Panc1 (cell line): ENCODE measurements at regions not wholly inside any gene's neighbourhood (a gene's known extent, or its start where the extent isn't known, plus 50 kb on each side); places are given as distances from the start of the nearest gene placed in this dataset.

Experiments used
- ATAC-seq: fragments of 200-7000 bp; cut with Tn5 transposase; 2 replicates; pipeline ENCODE4 v1.9.1; 2020; ENCODE audit warnings: mild to moderate bottlenecking, moderate library complexity
- BruUV-seq: library from RNA; stranded (reverse); fragments of 400-500 nt; replicated peaks from 2 replicates; lab custom pipeline; 2021; lab: Mats Ljungman, UMichigan
- CTCF ChIA-PET: fragments of 300-600 bp; sonication (Branson Sonifier 250); formaldehyde crosslinking; loops from one replicate; lab custom pipeline; 2022; ENCODE audit warnings: antibody characterized with exemption; lab: Charles Lee
- POLR2A ChIA-PET: fragments of 300-600 bp; sonication (Branson Sonifier 250); formaldehyde crosslinking; loops from one replicate; lab custom pipeline; 2022; ENCODE audit warnings: antibody characterized with exemption; lab: Charles Lee
- DNase-seq: peaks from one replicate; pipeline ENCODE4 v3.0.0-alpha.2; 2010; ENCODE audit warnings: low read depth, low spot score
- H3K27ac ChIP-seq: 2 replicates; pipeline ENCODE4 v1.5.1; 2011; ENCODE audit warnings: mild to moderate bottlenecking, low read length, inconsistent platforms
- H3K27me3 ChIP-seq: fragments of 200-500 bp; sonication (Bioruptor generic); 2 replicates; pipeline ENCODE4 v1.6.0; 2014; ENCODE audit warnings: low read length, inconsistent platforms; ENCODE audit not compliant: control insufficient read depth, insufficient read depth
- H3K36me3 ChIP-seq: fragments of 200-500 bp; sonication (Bioruptor generic); 2 replicates; pipeline ENCODE4 v1.5.1; 2014; ENCODE audit warnings: inconsistent platforms, mild to moderate bottlenecking, low read length, moderate library complexity; ENCODE audit not compliant: control insufficient read depth, insufficient read depth
- H3K4me1 ChIP-seq: 2 replicates; pipeline ENCODE4 v1.5.1; 2011; ENCODE audit warnings: inconsistent platforms, mild to moderate bottlenecking, low read length, moderate library complexity; ENCODE audit not compliant: control insufficient read depth, insufficient read depth
- H3K4me3 ChIP-seq, 2 experiments: 2 replicates each; pipeline ENCODE4 v1.5.1; 2011 to 2012; ENCODE audit warnings: low read depth in 2 of 2, low read length in 2 of 2, mild to moderate bottlenecking in 2 of 2, inconsistent platforms in 1 of 2, moderate library complexity in 1 of 2
- H3K9me3 ChIP-seq: fragments of 200-500 bp; sonication (Bioruptor generic); 2 replicates; pipeline ENCODE4 v1.5.1; 2014; ENCODE audit warnings: low read depth, mild to moderate bottlenecking, inconsistent platforms, low read length, moderate library complexity; ENCODE audit not compliant: control insufficient read depth, insufficient read depth
- CTCF ChIP-seq: fragments of 450-650 bp; IDR thresholded peaks from 2 replicates; pipeline ENCODE4 v1.5.1; 2017; ENCODE audit warnings: mild to moderate bottlenecking
- POLR2AphosphoS5 ChIP-seq: IDR thresholded peaks from 2 replicates; pipeline ENCODE4 v1.6.1; 2012; ENCODE audit warnings: mild to moderate bottlenecking, low read depth, low read length, moderate library complexity
- REST ChIP-seq, 2 experiments: IDR thresholded peaks; 2 replicates each; pipeline ENCODE4 v1.6.1; 2011 to 2012; ENCODE audit warnings: low read depth in 2 of 2, control low read depth in 1 of 2, low read length in 1 of 2, mild to moderate bottlenecking in 1 of 2, moderate library complexity in 1 of 2; ENCODE audit not compliant: insufficient read depth in 1 of 2
- SIN3A ChIP-seq: IDR thresholded peaks from 2 replicates; pipeline ENCODE4 v1.6.1; 2012; ENCODE audit warnings: low read depth, mild to moderate bottlenecking, low read length, moderate library complexity, borderline replicate concordance; ENCODE audit not compliant: insufficient read depth
- TCF7L2 ChIP-seq: IDR thresholded peaks from 2 replicates; pipeline ENCODE4 v1.6.1; 2011; ENCODE audit warnings: mild to moderate bottlenecking, low read depth, low read length, inconsistent platforms
- in situ Hi-C: cut with HindIII; loops from 2 replicates; pipeline ENCODE4 v1.10.0; 2016; ENCODE audit warnings: low sequenced_read_pairs, low pct_unique_long_range_greater_than_20kb
- intact Hi-C: fragments of 100-400 bp; cut with micrococcal nuclease; formaldehyde crosslinking; loops from one replicate; pipeline ENCODE4 v1.10.0; 2022; ENCODE audit not compliant: unreplicated experiment

- no peaks in the 10 kb centered on the region for H3K9me3 ChIP-seq
- H3K4me1 ChIP-seq = no peaks in the 10 kb centered on the region
- H3K36me3 ChIP-seq = no peaks in the 10 kb centered on the region
- no peaks in the 10 kb centered on the region for H3K27me3 ChIP-seq
- CTCF ChIA-PET = no interaction called here
- no TSS peak for BruUV-seq
- intact Hi-C loops = no loop called here
- TF ChIP-seq SIN3A (no peak), TCF7L2 (no peak)
- in situ Hi-C loops = no loop called here
- no peak overlapping the region for H3K4me3 ChIP-seq
- DNase-seq (no peak), ATAC-seq (no peak)
- POLR2A ChIA-PET = no interaction called here
- no peak overlapping the region for H3K27ac ChIP-seq
Measured at GRCh38 chr5:8446179-8446578, 577.2 kb downstream of the MTRR start.

DNA sequence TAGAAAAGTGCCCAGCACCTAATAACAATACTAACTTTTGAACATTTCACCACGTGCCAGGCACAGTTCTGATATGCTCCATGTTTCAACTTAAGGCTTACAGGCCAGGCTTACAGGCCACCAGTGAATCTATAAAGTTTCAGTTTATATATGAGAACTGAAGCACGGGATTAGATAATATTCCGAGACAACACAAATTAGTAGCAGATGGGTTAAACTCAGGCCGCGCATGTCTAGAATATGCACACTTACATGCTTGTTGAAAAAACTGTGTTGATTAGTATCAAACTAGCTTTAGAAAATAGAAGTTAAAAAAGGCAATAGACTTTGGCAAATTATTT, 587.9 kb downstream of the MTRR start:
- in situ Hi-C loops = no loop called here
- H3K27me3 ChIP-seq = no peaks in the 10 kb centered on the region
- POLR2A ChIA-PET = no interaction called here
- CTCF ChIA-PET = no interaction called here
- peaks cover 14% of the 10 kb centered on the region for H3K4me1 ChIP-seq
- no peak for ATAC-seq
- peaks cover 7% of the 10 kb centered on the region for H3K36me3 ChIP-seq
- no peaks in the 10 kb centered on the region for H3K9me3 ChIP-seq
- H3K27ac ChIP-seq = peak overlapping the region; percentile 92
- TF ChIP-seq REST (IDR thresholded peaks at IDR 0.05; ENCODE audit: insufficient read depth in 1 of 2, low read depth in 2 of 2, low read length in 1 of 2) (no peak), TCF7L2 (no peak), CTCF (no peak), SIN3A (no peak), POLR2AphosphoS5 (no peak)
- BruUV-seq = TSS peak; percentile 88
- no peak for DNase-seq
- H3K4me3 ChIP-seq = peak overlapping the region; percentile 75 to 97
- intact Hi-C loops = no loop called here

- H3K9me3 ChIP-seq = no peaks in the 10 kb centered on the region
- DNase-seq (peak; percentile 96), ATAC-seq (peak; percentile 99)
- H3K4me1 ChIP-seq = peaks cover 14% of the 10 kb centered on the region
- POLR2A ChIA-PET = interaction anchor here (0.7 kb wide), 1 partner anchor 12 kb away, joined by 10 read pairs; no protein-coding TSS in a partner anchor
- CTCF ChIA-PET = no interaction called here
- in situ Hi-C loops (no loop called here), intact Hi-C loops (no loop called here)
- H3K36me3 ChIP-seq = peaks cover 7% of the 10 kb centered on the region
- H3K4me3 ChIP-seq = peak overlapping the region; percentile 75 to 97
- BruUV-seq = no TSS peak
- peak; percentile 68; the same call in 1 of the 2 replicates for TF ChIP-seq SIN3A
- TF ChIP-seq POLR2AphosphoS5 = peak; percentile 72; the same call in 1 of the 2 replicates
- 0 out of 4 replicates have a peak, but pooled peaks of 1 of the 2 experiments have one; percentile 39 for TF ChIP-seq REST (IDR thresholded peaks at IDR 0.05; ENCODE audit: insufficient read depth in 1 of 2, low read depth in 2 of 2, low read length in 1 of 2)
- no peak for TF ChIP-seq CTCF
- TF ChIP-seq TCF7L2 = peak; percentile 88
- H3K27me3 ChIP-seq = no peaks in the 10 kb centered on the region
- peak overlapping the region; percentile 92 for H3K27ac ChIP-seq
Measured at GRCh38 chr5:8457187-8458037, 588.5 kb downstream of the MTRR start.
